ENCODE measurements at regions not wholly inside any gene's neighbourhood (a gene's known extent, or its start where the extent isn't known, plus 50 kb on each side); places are given as distances from the start of the nearest gene placed in this dataset.

DNA sequence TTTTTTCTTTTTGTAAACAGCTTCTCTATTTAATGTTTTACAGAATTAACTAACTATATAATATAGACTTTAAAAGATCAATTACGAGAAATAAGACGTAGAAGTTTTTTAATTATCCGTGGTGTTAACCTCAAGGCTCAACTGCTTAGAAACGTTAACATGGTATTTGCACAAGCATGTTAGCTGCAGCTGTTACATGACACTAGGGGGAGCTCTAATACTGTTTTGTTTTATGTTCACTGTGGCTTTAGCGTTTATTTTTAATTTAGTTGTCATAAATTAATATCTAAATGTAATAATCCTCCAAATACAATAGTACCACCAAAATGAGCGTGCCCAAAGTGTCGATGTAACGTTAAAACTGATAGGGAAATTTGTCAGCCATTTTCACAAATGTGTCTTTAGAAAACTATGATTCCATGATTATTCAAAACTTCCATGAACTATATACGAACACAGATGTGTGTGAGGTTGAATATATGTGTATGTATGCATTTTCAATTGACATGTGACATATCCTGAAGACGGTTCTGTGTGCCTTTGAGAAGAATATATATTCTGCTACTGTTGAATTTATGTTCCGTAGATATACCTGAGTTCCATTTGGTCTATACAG lies 828.8 kb upstream of the MBL2 start:
- H3K4me1 ChIP-seq (ENCODE audit: insufficient read depth, low read length): no peaks in the 10 kb centered on the region
- H3K27me3 ChIP-seq (ENCODE audit: insufficient read depth, low read length, poor library complexity, severe bottlenecking): no peaks in the 10 kb centered on the region
- Mint-ChIP-seq H3K4me3 (no peak overlapping the region), H3K27me3 (no peaks in the 10 kb centered on the region), H3K27ac (no peak overlapping the region), H3K4me1 (no peaks in the 10 kb centered on the region), H3K9me3 (peaks cover 3 to 27% (median 6%) of the 10 kb centered on the region in 5 donors), H3K36me3 (peaks cover 0 to 1% (median 0%) of the 10 kb centered on the region in 3 donors)
- ChIA-PET POLR2A (no interaction called here), CTCF (interaction anchor here (0.8 kb wide), 1 partner anchor 21 kb away, joined by 3 read pairs; no protein-coding TSS in a partner anchor)
- no peaks in the 10 kb centered on the region for H3K36me3 ChIP-seq (ENCODE audit: insufficient read depth, low read length)
- H3K4me3 ChIP-seq (ENCODE audit: low read length): no peak overlapping the region
- H3K27ac ChIP-seq (ENCODE audit: low read depth, low read length): no peak overlapping the region
- no peaks in the 10 kb centered on the region for H3K9me3 ChIP-seq (ENCODE audit: low read length)
- no peak for DNase-seq

DNA sequence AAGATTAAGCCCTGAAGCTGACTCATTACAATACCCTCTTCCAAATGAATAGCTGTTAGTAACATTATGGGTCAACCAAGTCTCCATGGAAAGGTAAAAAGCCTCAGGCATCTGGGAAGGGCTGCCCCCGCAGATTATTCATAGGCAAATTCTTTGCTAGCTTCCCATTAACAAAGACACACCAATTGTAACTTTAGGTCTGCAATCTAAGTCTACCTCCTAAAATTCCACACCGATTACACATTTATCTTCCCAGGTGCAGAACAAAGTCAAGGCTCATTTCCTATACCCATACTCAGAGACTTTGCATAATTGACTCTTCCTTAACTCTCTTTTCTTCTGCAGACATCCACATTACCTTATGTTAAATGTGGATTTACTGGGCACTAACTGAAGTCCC lies 826.3 kb upstream of the MBL2 start:
- POLR2A ChIA-PET: no interaction called here
- no peaks in the 10 kb centered on the region for H3K27me3 ChIP-seq (ENCODE audit: insufficient read depth, low read length, poor library complexity, severe bottlenecking)
- H3K4me3 Mint-ChIP-seq: no peak overlapping the region
- H3K36me3 ChIP-seq (ENCODE audit: insufficient read depth, low read length): no peaks in the 10 kb centered on the region
- no peaks in the 10 kb centered on the region for H3K36me3 Mint-ChIP-seq
- H3K4me1 Mint-ChIP-seq: no peaks in the 10 kb centered on the region
- H3K27me3 Mint-ChIP-seq: no peaks in the 10 kb centered on the region
- no peak for DNase-seq
- no peak overlapping the region for H3K27ac ChIP-seq (ENCODE audit: low read depth, low read length)
- no peaks in the 10 kb centered on the region for H3K9me3 ChIP-seq (ENCODE audit: low read length)
- no peaks in the 10 kb centered on the region for H3K4me1 ChIP-seq (ENCODE audit: insufficient read depth, low read length)
- H3K27ac Mint-ChIP-seq: no peak overlapping the region
- no peak overlapping the region for H3K4me3 ChIP-seq (ENCODE audit: low read length)
- peaks cover 0 to 33% (median 8%) of the 10 kb centered on the region in 5 donors for H3K9me3 Mint-ChIP-seq
- CTCF ChIA-PET: no interaction called here

DNA sequence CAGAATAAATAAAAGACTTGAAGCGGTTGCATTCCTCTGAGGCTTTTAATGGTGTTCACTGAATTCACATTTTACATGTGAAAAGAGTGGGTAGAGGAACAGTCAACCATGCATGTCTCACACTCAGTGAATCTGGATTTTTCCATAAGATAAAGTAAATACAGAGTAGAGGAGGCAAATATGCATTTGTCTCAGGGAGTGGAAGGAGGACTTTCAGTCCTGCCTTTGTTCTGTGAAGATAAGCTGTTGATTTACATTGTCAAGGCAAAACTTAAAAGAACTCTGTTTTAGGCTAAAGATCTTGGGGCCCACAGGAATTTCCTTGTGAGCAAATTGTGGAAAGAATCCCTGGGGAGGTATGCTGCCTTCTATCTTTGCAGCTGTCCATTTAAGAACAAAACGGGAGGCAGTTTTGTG lies 825.3 kb upstream of the MBL2 start:
- no peak for DNase-seq
- no peaks in the 10 kb centered on the region for H3K36me3 ChIP-seq (ENCODE audit: insufficient read depth, low read length)
- H3K4me1 Mint-ChIP-seq: no peaks in the 10 kb centered on the region
- ChIA-PET POLR2A (no interaction called here), CTCF (no interaction called here)
- H3K9me3 ChIP-seq (ENCODE audit: low read length): no peaks in the 10 kb centered on the region
- H3K9me3 Mint-ChIP-seq: peaks cover 0 to 32% (median 12%) of the 10 kb centered on the region in 5 donors
- no peak overlapping the region for H3K27ac Mint-ChIP-seq
- H3K27me3 ChIP-seq (ENCODE audit: insufficient read depth, low read length, poor library complexity, severe bottlenecking): no peaks in the 10 kb centered on the region
- H3K4me1 ChIP-seq (ENCODE audit: insufficient read depth, low read length): no peaks in the 10 kb centered on the region
- H3K27me3 Mint-ChIP-seq: no peaks in the 10 kb centered on the region
- H3K27ac ChIP-seq (ENCODE audit: low read depth, low read length): no peak overlapping the region
- no peak overlapping the region for H3K4me3 Mint-ChIP-seq
- H3K36me3 Mint-ChIP-seq: no peaks in the 10 kb centered on the region
- no peak overlapping the region for H3K4me3 ChIP-seq (ENCODE audit: low read length)

DNA sequence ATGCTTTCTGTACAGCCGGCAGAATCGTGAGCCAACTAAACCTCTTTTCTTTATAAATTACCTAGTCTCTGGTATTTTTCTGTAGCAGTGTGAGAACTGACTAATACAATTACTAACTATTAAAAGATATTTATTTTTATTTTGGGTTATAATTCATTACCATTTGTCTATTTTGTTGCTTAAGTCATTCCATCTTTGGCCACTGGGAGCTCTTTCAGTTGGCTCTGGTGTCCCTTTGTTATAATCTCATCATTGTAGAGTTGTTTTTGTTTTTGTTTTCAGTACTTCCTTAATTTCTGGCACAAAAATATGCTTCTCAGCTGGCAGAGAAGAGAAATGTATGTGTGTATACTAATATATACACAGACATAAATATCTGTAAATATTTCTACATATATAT lies 807.9 kb upstream of the MBL2 start:
- no peak overlapping the region for H3K27ac ChIP-seq (ENCODE audit: low read depth, low read length)
- H3K4me1 Mint-ChIP-seq: no peaks in the 10 kb centered on the region
- CTCF ChIA-PET: interaction anchor here (0.7 kb wide), 1 partner anchor 21 kb away, joined by 3 read pairs; no protein-coding TSS in a partner anchor
- no peak overlapping the region for H3K4me3 ChIP-seq (ENCODE audit: low read length)
- no peaks in the 10 kb centered on the region for H3K4me1 ChIP-seq (ENCODE audit: insufficient read depth, low read length)
- no peaks in the 10 kb centered on the region for H3K9me3 ChIP-seq (ENCODE audit: low read length)
- no peaks in the 10 kb centered on the region for H3K36me3 Mint-ChIP-seq
- H3K27ac Mint-ChIP-seq: no peak overlapping the region
- no peak overlapping the region for H3K4me3 Mint-ChIP-seq
- POLR2A ChIA-PET: no interaction called here
- no peaks in the 10 kb centered on the region for H3K27me3 ChIP-seq (ENCODE audit: insufficient read depth, low read length, poor library complexity, severe bottlenecking)
- H3K27me3 Mint-ChIP-seq: no peaks in the 10 kb centered on the region
- H3K36me3 ChIP-seq (ENCODE audit: insufficient read depth, low read length): no peaks in the 10 kb centered on the region
- DNase-seq: no peak
- peaks cover 0 to 33% (median 4%) of the 10 kb centered on the region in 5 donors for H3K9me3 Mint-ChIP-seq

DNA sequence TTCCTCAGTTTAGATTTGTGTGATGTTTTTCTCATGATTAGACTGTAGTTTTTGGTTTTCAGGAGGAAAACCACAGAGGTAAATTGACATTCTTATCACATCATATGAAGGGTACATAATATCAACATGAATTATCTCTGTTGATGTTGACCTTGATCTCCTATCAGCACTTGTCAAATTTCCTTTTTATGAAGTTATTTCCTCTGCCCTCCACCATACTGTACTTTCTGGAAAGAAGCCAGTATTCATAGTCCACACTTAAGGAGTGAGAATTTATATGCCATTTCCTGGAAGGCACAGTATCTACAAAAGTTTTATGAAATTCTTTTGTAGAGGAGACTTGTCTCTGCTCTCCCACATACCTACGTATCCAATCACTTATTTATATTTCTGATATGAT lies 807.2 kb upstream of the MBL2 start:
- H3K27ac Mint-ChIP-seq: no peak overlapping the region
- POLR2A ChIA-PET: no interaction called here
- CTCF ChIA-PET: no interaction called here

DNA sequence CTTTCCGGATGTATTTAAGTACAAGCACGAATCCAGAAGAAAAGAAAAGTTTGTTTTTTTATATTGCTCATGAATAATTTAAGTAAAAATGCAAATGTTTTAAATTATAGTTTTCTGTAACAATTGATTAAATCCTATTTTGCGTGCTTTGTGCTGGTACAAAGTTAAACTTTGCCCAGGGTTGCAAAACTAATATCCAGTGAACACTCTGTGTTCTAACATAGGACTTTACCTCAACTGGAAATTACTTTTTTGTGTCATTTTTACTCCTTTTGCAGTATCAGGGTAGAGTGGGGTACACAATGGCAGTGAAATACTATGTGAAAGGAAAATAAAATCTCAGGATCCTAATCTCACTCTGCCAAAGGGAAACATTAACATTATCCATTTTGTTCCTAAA lies 801.4 kb upstream of the MBL2 start:
- no peaks in the 10 kb centered on the region for H3K9me3 ChIP-seq (ENCODE audit: low read length)
- CTCF ChIA-PET: no interaction called here
- Mint-ChIP-seq H3K9me3 (peaks cover 6 to 17% (median 12%) of the 10 kb centered on the region in 5 donors), H3K27ac (no peak overlapping the region), H3K4me3 (no peak overlapping the region), H3K27me3 (no peaks in the 10 kb centered on the region), H3K4me1 (no peaks in the 10 kb centered on the region), H3K36me3 (no peaks in the 10 kb centered on the region)
- no peaks in the 10 kb centered on the region for H3K36me3 ChIP-seq (ENCODE audit: insufficient read depth, low read length)
- no peak for DNase-seq
- no peaks in the 10 kb centered on the region for H3K4me1 ChIP-seq (ENCODE audit: insufficient read depth, low read length)
- no peaks in the 10 kb centered on the region for H3K27me3 ChIP-seq (ENCODE audit: insufficient read depth, low read length, poor library complexity, severe bottlenecking)
- H3K27ac ChIP-seq (ENCODE audit: low read depth, low read length): no peak overlapping the region
- H3K4me3 ChIP-seq (ENCODE audit: low read length): no peak overlapping the region
- POLR2A ChIA-PET: no interaction called here

More for the DNA sequence above, 807.2 kb upstream of the MBL2 start:
- Mint-ChIP-seq H3K27me3 (no peaks in the 10 kb centered on the region), H3K9me3 (peaks cover 2 to 32% (median 4%) of the 10 kb centered on the region in 5 donors), H3K36me3 (no peaks in the 10 kb centered on the region), H3K4me3 (no peak overlapping the region), H3K4me1 (no peaks in the 10 kb centered on the region)
- no peak for DNase-seq
- Histone ChIP-seq H3K27ac (ENCODE audit: low read depth, low read length) (no peak overlapping the region), H3K27me3 (ENCODE audit: insufficient read depth, low read length, poor library complexity, severe bottlenecking) (no peaks in the 10 kb centered on the region), H3K4me3 (ENCODE audit: low read length) (no peak overlapping the region), H3K9me3 (ENCODE audit: low read length) (no peaks in the 10 kb centered on the region), H3K4me1 (ENCODE audit: insufficient read depth, low read length) (no peaks in the 10 kb centered on the region), H3K36me3 (ENCODE audit: insufficient read depth, low read length) (no peaks in the 10 kb centered on the region)

DNA sequence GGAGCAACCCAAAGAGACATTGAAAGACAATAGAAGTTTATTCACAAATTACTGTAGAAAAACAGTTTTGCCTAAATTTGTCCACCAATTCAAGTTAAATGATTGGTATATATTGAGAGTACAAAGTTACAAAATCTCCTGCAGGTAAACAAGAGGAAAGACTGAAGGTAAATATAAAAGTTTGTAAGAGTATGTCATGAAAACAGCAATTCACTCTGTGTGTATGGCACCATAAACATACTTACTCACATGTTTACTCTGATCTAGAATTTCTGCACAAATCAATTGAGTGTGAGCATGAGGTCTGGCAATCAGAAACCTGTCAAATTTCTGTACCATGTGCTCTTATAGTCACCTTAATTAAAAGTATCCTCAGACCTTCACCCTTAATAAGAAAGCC lies 800.9 kb upstream of the MBL2 start:
- no peak overlapping the region for H3K27ac Mint-ChIP-seq
- H3K4me1 Mint-ChIP-seq: no peaks in the 10 kb centered on the region
- Histone ChIP-seq H3K27me3 (ENCODE audit: insufficient read depth, low read length, poor library complexity, severe bottlenecking) (no peaks in the 10 kb centered on the region), H3K9me3 (ENCODE audit: low read length) (no peaks in the 10 kb centered on the region), H3K4me1 (ENCODE audit: insufficient read depth, low read length) (no peaks in the 10 kb centered on the region), H3K27ac (ENCODE audit: low read depth, low read length) (no peak overlapping the region), H3K36me3 (ENCODE audit: insufficient read depth, low read length) (no peaks in the 10 kb centered on the region), H3K4me3 (ENCODE audit: low read length) (no peak overlapping the region)
- POLR2A ChIA-PET: no interaction called here
- no peaks in the 10 kb centered on the region for H3K27me3 Mint-ChIP-seq
- peaks cover 6 to 20% (median 12%) of the 10 kb centered on the region in 5 donors for H3K9me3 Mint-ChIP-seq
- CTCF ChIA-PET: no interaction called here
- no peak overlapping the region for H3K4me3 Mint-ChIP-seq
- no peaks in the 10 kb centered on the region for H3K36me3 Mint-ChIP-seq
- DNase-seq: no peak

GRCh38 chr10:53572799-53573198 lies 800.2 kb upstream of the MBL2 start:
- ChIA-PET POLR2A (no interaction called here), CTCF (no interaction called here)
- Histone ChIP-seq H3K9me3 (ENCODE audit: low read length) (no peaks in the 10 kb centered on the region), H3K27me3 (ENCODE audit: insufficient read depth, low read length, poor library complexity, severe bottlenecking) (no peaks in the 10 kb centered on the region), H3K36me3 (ENCODE audit: insufficient read depth, low read length) (no peaks in the 10 kb centered on the region), H3K4me1 (ENCODE audit: insufficient read depth, low read length) (no peaks in the 10 kb centered on the region), H3K27ac (ENCODE audit: low read depth, low read length) (no peak overlapping the region), H3K4me3 (ENCODE audit: low read length) (no peak overlapping the region)
- Mint-ChIP-seq H3K9me3 (peaks cover 6 to 25% (median 14%) of the 10 kb centered on the region in 5 donors), H3K36me3 (no peaks in the 10 kb centered on the region), H3K4me3 (no peak overlapping the region), H3K4me1 (no peaks in the 10 kb centered on the region), H3K27ac (no peak overlapping the region), H3K27me3 (no peaks in the 10 kb centered on the region)
- no peak for DNase-seq

DNA sequence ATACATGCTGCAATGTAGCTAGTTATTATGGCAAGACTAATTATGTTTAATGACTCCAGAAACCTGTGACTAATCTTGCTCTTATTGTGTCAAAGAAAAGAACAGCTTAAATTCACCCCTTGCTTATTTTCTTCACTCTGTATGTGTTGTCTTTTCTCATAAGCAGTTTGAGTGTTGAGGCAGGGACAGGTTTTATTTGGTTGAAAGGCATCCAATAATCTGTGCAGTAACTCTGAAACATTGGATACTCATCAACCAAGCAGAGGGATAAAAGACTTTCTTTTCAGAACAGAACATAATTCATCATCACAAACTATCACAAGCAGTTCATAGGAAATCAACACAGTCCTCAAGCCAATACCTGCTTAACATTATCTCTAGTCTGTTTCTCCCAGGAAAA lies 797.6 kb upstream of the MBL2 start:
- H3K27ac ChIP-seq (ENCODE audit: low read depth, low read length): no peak overlapping the region
- CTCF ChIA-PET: no interaction called here
- Mint-ChIP-seq H3K9me3 (peaks cover 8 to 32% (median 25%) of the 10 kb centered on the region in 5 donors), H3K27ac (no peak overlapping the region), H3K4me3 (no peak overlapping the region), H3K27me3 (no peaks in the 10 kb centered on the region), H3K36me3 (no peaks in the 10 kb centered on the region), H3K4me1 (no peaks in the 10 kb centered on the region)
- H3K27me3 ChIP-seq (ENCODE audit: insufficient read depth, low read length, poor library complexity, severe bottlenecking): no peaks in the 10 kb centered on the region
- H3K36me3 ChIP-seq (ENCODE audit: insufficient read depth, low read length): no peaks in the 10 kb centered on the region
- no peaks in the 10 kb centered on the region for H3K9me3 ChIP-seq (ENCODE audit: low read length)
- H3K4me1 ChIP-seq (ENCODE audit: insufficient read depth, low read length): no peaks in the 10 kb centered on the region
- POLR2A ChIA-PET: no interaction called here
- no peak overlapping the region for H3K4me3 ChIP-seq (ENCODE audit: low read length)
- no peak for DNase-seq

Data from CD8-positive, alpha-beta memory T cell (primary cell).